K562 (cell line): ENCODE measurements at regions not wholly inside any gene's neighbourhood (a gene's known extent, or its start where the extent isn't known, plus 50 kb on each side); places are given as distances from the start of the nearest gene placed in this dataset.

Experiments
- BRCA1 ChIP-seq, 2 experiments: fragments of 450-650 bp in 1 of 2; sonication (generic) in 1 of 2; formaldehyde crosslinking in 1 of 2; IDR thresholded peaks; 2 replicates each; pipeline versions ENCODE4 v1.5.0 to v1.6.1; 2017 to 2020; ENCODE audit warnings: mild to moderate bottlenecking in 1 of 2, missing genetic modification reagents in 1 of 2
- CEBPB ChIP-seq: fragments of 450-650 bp; IDR thresholded peaks from 2 replicates; pipeline ENCODE4 v1.6.1; 2016; ENCODE audit warnings: missing genetic modification characterization, missing compliant biosample characterization
- CTCF ChIP-seq, 3 experiments: IDR thresholded peaks in 2 of 3; conservative IDR thresholded peaks in 1 of 3; 2 replicates each; pipeline ENCODE4 v1.5.1; 2011 to 2012; ENCODE audit warnings: low read length in 3 of 3, mild to moderate bottlenecking in 3 of 3, control low read depth in 2 of 3, improper control_type of control experiment in 1 of 3, inconsistent platforms in 1 of 3, low read depth in 1 of 3, mixed read lengths in 1 of 3, moderate library complexity in 1 of 3; ENCODE audit not compliant: insufficient read depth in 2 of 3
- FIP1L1 ChIP-seq: fragments of 200-400 bp; formaldehyde crosslinking; IDR thresholded peaks from 2 replicates; pipeline ENCODE4 v1.6.1; 2018; ENCODE audit warnings: mild to moderate bottlenecking, low read depth, low read length; ENCODE audit not compliant: poor library complexity, severe bottlenecking
- FOXP1 ChIP-seq: sonication (generic); formaldehyde crosslinking; IDR thresholded peaks from 2 replicates; pipeline ENCODE4 v1.8.0; 2022; ENCODE audit warnings: mild to moderate bottlenecking, missing genetic modification reagents
- L3MBTL2 ChIP-seq: fragments of 450-650 bp; IDR thresholded peaks from 2 replicates; pipeline ENCODE4 v1.6.1; 2016; ENCODE audit warnings: mild to moderate bottlenecking, moderate library complexity
- POLR2A ChIP-seq: fragments of 450-650 bp; conservative IDR thresholded peaks from 2 replicates; pipeline ENCODE4 v1.6.1; 2016

GRCh38 chrX:131791608-131792355 is 231.3 kb upstream of the STK26 start:
- no peak for TF ChIP-seq CTCF (IDR thresholded peaks at IDR 0.05 in 2 of 3, conservative IDR thresholded peaks at IDR 0.05 in 1 of 3; ENCODE audit: insufficient read depth in 2 of 3, low read depth in 1 of 3, low read length in 3 of 3)
- TF ChIP-seq L3MBTL2, result no peak
- no peak for TF ChIP-seq FIP1L1
- TF ChIP-seq BRCA1 (IDR thresholded peaks at IDR 0.05), result no peak
- no peak for TF ChIP-seq BRCA1 (CRISPR knock-in tag; IDR thresholded peaks at IDR 0.05)
- no peak for TF ChIP-seq FOXP1 (CRISPR knock-in tag)
- TF ChIP-seq CEBPB (tag), result no peak
- TF ChIP-seq POLR2A, result no peak
